ENCODE measurements at regions not wholly inside any gene's neighbourhood (a gene's known extent, or its start where the extent isn't known, plus 50 kb on each side); places are given as distances from the start of the nearest gene placed in this dataset.

- TF ChIP-seq POLR2A (IDR thresholded peaks at IDR 0.05; ENCODE audit: low read depth, low read length) (no peak), POLR2AphosphoS5 (IDR thresholded peaks at IDR 0.05; ENCODE audit: low read depth, low read length) (no peak), SPI1 (IDR thresholded peaks at IDR 0.05; ENCODE audit: low read depth, low read length) (no peak), TAF1 (IDR thresholded peaks at IDR 0.05; ENCODE audit: low read depth, low read length) (no peak), PAX5 (IDR thresholded peaks at IDR 0.05; ENCODE audit: insufficient read depth, low read length, severe bottlenecking) (no peak), POU2F2 (IDR thresholded peaks at IDR 0.05; ENCODE audit: low read depth, low read length) (no peak)
Measured at GRCh38 chr2:100207411-100207885, 65.1 kb upstream of the AFF3 start.
